Right atrium auricular region (tissue), 2 donors: ENCODE measurements at regions not wholly inside any gene's neighbourhood (a gene's known extent, or its start where the extent isn't known, plus 50 kb on each side); places are given as distances from the start of the nearest gene placed in this dataset.
A peak's percentile ranks its signal among the peaks of the same experiment; 100 is the strongest.

Experiments
- DNase-seq: peaks from one replicate; pipeline ENCODE4 v3.0.0-alpha.2; 2019; ENCODE audit warnings: low spot score
- H3K27ac ChIP-seq, 2 donors: fragments of 200-600 bp; sonication (generic); 1 replicate in 1 of 2; 2 replicates in 1 of 2; pipeline ENCODE4 v1.5.1; 2016 to 2019
- H3K27me3 ChIP-seq, 2 donors: fragments of 200-600 bp; sonication (generic); one replicate each; pipeline versions ENCODE4 v1.5.1 to v1.6.0; 2017 to 2019
- H3K36me3 ChIP-seq: fragments of 200-600 bp; sonication (generic); one replicate; pipeline ENCODE4 v1.5.1; 2016
- H3K4me1 ChIP-seq, 2 donors: fragments of 200-600 bp; sonication (generic); one replicate each; pipeline versions ENCODE4 v1.5.1 to v1.6.0; 2017 to 2019
- H3K4me3 ChIP-seq, 2 donors: fragments of 200-600 bp; sonication (generic); 1 replicate in 1 of 2; 2 replicates in 1 of 2; pipeline ENCODE4 v1.5.1; 2017 to 2019; ENCODE audit warnings: mild to moderate bottlenecking in 1 of 2, moderate library complexity in 1 of 2
- H3K9me3 ChIP-seq, 2 donors: fragments of 200-600 bp; sonication (generic); one replicate each; pipeline ENCODE4 v1.5.1; 2019
- CTCF ChIP-seq, 2 donors: fragments of 200-600 bp; sonication (generic); IDR thresholded peaks; one replicate each; pipeline ENCODE4 v1.5.1; 2019; ENCODE audit warnings: antibody characterized with exemption in 2 of 2

GRCh38 chr1:13921190-13921589 is 221.2 kb downstream of the PRDM2 start:
- Histone ChIP-seq H3K27me3 (no peaks in the 10 kb centered on the region), H3K27ac (no peak overlapping the region)

GRCh38 chr1:13922466-13923110 is 222.6 kb downstream of the PRDM2 start:
- no peak overlapping the region for H3K4me3 ChIP-seq
- no peak for DNase-seq
- H3K36me3 ChIP-seq = no peaks in the 10 kb centered on the region
- no peaks in the 10 kb centered on the region for H3K27me3 ChIP-seq
- H3K9me3 ChIP-seq = no peaks in the 10 kb centered on the region
- no peak for TF ChIP-seq CTCF (IDR thresholded peaks at IDR 0.05)
- no peaks in the 10 kb centered on the region for H3K4me1 ChIP-seq
- H3K27ac ChIP-seq = no peak overlapping the region

More at GRCh38 chr1:13921190-13921589, 221.2 kb downstream of the PRDM2 start:
- no peak overlapping the region for H3K4me3 ChIP-seq
- TF ChIP-seq CTCF (IDR thresholded peaks at IDR 0.05) = no peak
- no peaks in the 10 kb centered on the region for H3K36me3 ChIP-seq
- DNase-seq = no peak
- H3K4me1 ChIP-seq = no peaks in the 10 kb centered on the region
- no peaks in the 10 kb centered on the region for H3K9me3 ChIP-seq

- H3K4me1 ChIP-seq = no peaks in the 10 kb centered on the region
- no peak for TF ChIP-seq CTCF (IDR thresholded peaks at IDR 0.05)
- H3K36me3 ChIP-seq = no peaks in the 10 kb centered on the region
- H3K27ac ChIP-seq = no peak overlapping the region
- no peak for DNase-seq
- no peaks in the 10 kb centered on the region for H3K9me3 ChIP-seq
- no peak overlapping the region for H3K4me3 ChIP-seq
- no peaks in the 10 kb centered on the region for H3K27me3 ChIP-seq
Measured at GRCh38 chr1:13926556-13926955, 226.6 kb downstream of the PRDM2 start.

GRCh38 chr1:13927736-13928135 is 227.7 kb downstream of the PRDM2 start:
- no peak for TF ChIP-seq CTCF (IDR thresholded peaks at IDR 0.05)
- Histone ChIP-seq H3K4me1 (no peaks in the 10 kb centered on the region), H3K36me3 (no peaks in the 10 kb centered on the region), H3K27me3 (no peaks in the 10 kb centered on the region), H3K9me3 (no peaks in the 10 kb centered on the region), H3K27ac (no peak overlapping the region), H3K4me3 (no peak overlapping the region)
- DNase-seq = no peak

- no peaks in the 10 kb centered on the region for H3K4me1 ChIP-seq
- DNase-seq = no peak
- no peaks in the 10 kb centered on the region for H3K9me3 ChIP-seq
- no peaks in the 10 kb centered on the region for H3K27me3 ChIP-seq
- H3K4me3 ChIP-seq = no peak overlapping the region
- H3K27ac ChIP-seq = no peak overlapping the region
- no peaks in the 10 kb centered on the region for H3K36me3 ChIP-seq
- no peak for TF ChIP-seq CTCF (IDR thresholded peaks at IDR 0.05)
Measured at GRCh38 chr1:13929313-13929712, 229.3 kb downstream of the PRDM2 start.

- Histone ChIP-seq H3K9me3 (no peaks in the 10 kb centered on the region), H3K4me1 (no peaks in the 10 kb centered on the region), H3K27me3 (no peaks in the 10 kb centered on the region), H3K36me3 (no peaks in the 10 kb centered on the region), H3K4me3 (no peak overlapping the region), H3K27ac (no peak overlapping the region)
- no peak for DNase-seq
- peak in 1 of 2 donors; percentile 14 for TF ChIP-seq CTCF (IDR thresholded peaks at IDR 0.05)
Measured at GRCh38 chr1:13930151-13930550, 230.2 kb downstream of the PRDM2 start.
